Tongue (tissue), 1 donor: ENCODE measurements at regions not wholly inside any gene's neighbourhood (a gene's known extent, or its start where the extent isn't known, plus 50 kb on each side); places are given as distances from the start of the nearest gene placed in this dataset.
"Not testable (repeated sequence)": the region's sequence is repeated elsewhere in the genome, so short reads cannot be mapped to it uniquely, and the experiment has no call there.

ENCODE experiments used
- DNase-seq: peaks from one replicate; pipeline ENCODE4 v3.0.0-alpha.2; 2015

- DNase-seq = no peak
These were observed 707.5 kb upstream of the ACTRT1 start for GRCh38 chrX:128759745-128760144.

- DNase-seq = no peak
These were observed 707.0 kb upstream of the ACTRT1 start for GRCh38 chrX:128759177-128759576.

- no peak for DNase-seq
These were observed 701.9 kb upstream of the ACTRT1 start for GRCh38 chrX:128754130-128754529.

- no peak for DNase-seq
These were observed 687.3 kb upstream of the ACTRT1 start for GRCh38 chrX:128739539-128739938.

GRCh38 chrX:128728943-128729342, 676.7 kb upstream of the ACTRT1 start:
- peak; percentile 0 for DNase-seq

- DNase-seq = no peak
These were observed 665.7 kb upstream of the ACTRT1 start for GRCh38 chrX:128717635-128718578.

- no peak for DNase-seq
These were observed 662.2 kb upstream of the ACTRT1 start for GRCh38 chrX:128714425-128714824.

GRCh38 chrX:128699716-128700285, 647.6 kb upstream of the ACTRT1 start:
- no peak for DNase-seq

GRCh38 chrX:128698573-128699181, 646.5 kb upstream of the ACTRT1 start:
- DNase-seq = peak; percentile 60

GRCh38 chrX:128691872-128692271, 639.7 kb upstream of the ACTRT1 start:
- DNase-seq = no peak

- DNase-seq = no peak
These were observed 633.2 kb upstream of the ACTRT1 start for GRCh38 chrX:128685387-128685786.

GRCh38 chrX:128676651-128677050, 624.4 kb upstream of the ACTRT1 start:
- DNase-seq = no peak

- DNase-seq = not testable (repeated sequence)
These were observed 622.3 kb upstream of the ACTRT1 start for GRCh38 chrX:128674326-128675086.

GRCh38 chrX:128664211-128664610, 612.0 kb upstream of the ACTRT1 start:
- no peak for DNase-seq

- DNase-seq = no peak
These were observed 601.4 kb upstream of the ACTRT1 start for GRCh38 chrX:128653524-128654060.

- DNase-seq = no peak
These were observed 598.1 kb upstream of the ACTRT1 start for GRCh38 chrX:128650326-128650725.

- no peak for DNase-seq
These were observed 582.6 kb upstream of the ACTRT1 start for GRCh38 chrX:128634754-128635153.

GRCh38 chrX:128623361-128623760, 571.2 kb upstream of the ACTRT1 start:
- no peak for DNase-seq

- DNase-seq = peak; percentile 27
These were observed 570.1 kb upstream of the ACTRT1 start for GRCh38 chrX:128622296-128622695.

- DNase-seq = no peak
These were observed 567.3 kb upstream of the ACTRT1 start for GRCh38 chrX:128619490-128619889.

- no peak for DNase-seq
These were observed 564.7 kb upstream of the ACTRT1 start for GRCh38 chrX:128616933-128617332.

GRCh38 chrX:128606817-128607216, 554.6 kb upstream of the ACTRT1 start:
- DNase-seq = not testable (repeated sequence)
